H1 (cell line): ENCODE measurements at regions not wholly inside any gene's neighbourhood (a gene's known extent, or its start where the extent isn't known, plus 50 kb on each side); places are given as distances from the start of the nearest gene placed in this dataset.

Source experiments
- CTCF ChIA-PET: fragments of 300-600 bp; sonication (Branson Sonifier 250); formaldehyde crosslinking; loops from one replicate; lab custom pipeline; 2021; ENCODE audit not compliant: partially characterized antibody; lab: Charles Lee
- POLR2A ChIA-PET: fragments of 300-600 bp; sonication (Branson Sonifier 250); formaldehyde crosslinking; loops from one replicate; lab custom pipeline; 2021; ENCODE audit warnings: inconsistent platforms; ENCODE audit not compliant: partially characterized antibody; lab: Charles Lee
- DNase-seq, 2 experiments: peaks; one replicate each; pipeline versions ENCODE4 v3.0.0 to v3.0.0-alpha.2; 2010 to 2022; ENCODE audit warnings: low spot score in 2 of 2, low read depth in 1 of 2, mixed read lengths in 1 of 2
- FAIRE-seq: peaks from 2 replicates; lab custom pipeline; 2011; peaks lifted over from hg19 to GRCh38; lab: Jason Lieb, UNC
- H2AFZ ChIP-seq: 2 replicates; pipeline ENCODE4 v1.8.1; 2012; ENCODE audit warnings: low read length, inconsistent platforms
- H2AK5ac ChIP-seq: 2 replicates; pipeline ENCODE4 v1.6.1; 2013; ENCODE audit warnings: low read depth, low read length
- H2BK120ac ChIP-seq: replicated peaks from 2 replicates; pipeline ENCODE3; 2013; ENCODE audit warnings: low read depth, low read length, inconsistent platforms
- H2BK12ac ChIP-seq: 2 replicates; pipeline ENCODE4 v1.6.1; 2013; ENCODE audit warnings: low read depth, low read length
- H2BK15ac ChIP-seq: 2 replicates; pipeline ENCODE4 v1.6.1; 2013; ENCODE audit warnings: low read length
- H2BK20ac ChIP-seq: 2 replicates; pipeline ENCODE4 v1.6.1; 2013; ENCODE audit warnings: low read length
- H2BK5ac ChIP-seq: 2 replicates; pipeline ENCODE4 v1.6.1; 2013; ENCODE audit warnings: low read depth, low read length
- H3K14ac ChIP-seq: 2 replicates; pipeline ENCODE4 v1.6.1; 2013; ENCODE audit warnings: inconsistent platforms; ENCODE audit not compliant: insufficient read length
- H3K18ac ChIP-seq: 2 replicates; pipeline ENCODE4 v1.6.1; 2013; ENCODE audit warnings: low read length; ENCODE audit errors: extremely low read depth
- H3K23ac ChIP-seq: 2 replicates; pipeline ENCODE4 v1.6.1; 2013; ENCODE audit warnings: inconsistent platforms; ENCODE audit not compliant: insufficient read length
- H3K23me2 ChIP-seq: 2 replicates; pipeline ENCODE4 v1.6.1; 2013; ENCODE audit warnings: low read depth, low read length
- H3K27ac ChIP-seq: 2 replicates; pipeline ENCODE4 v1.6.1; 2011; ENCODE audit warnings: low read depth, low read length, inconsistent platforms
- H3K27me3 ChIP-seq, 4 experiments: replicated peaks in 1 of 4; 1 replicate in 1 of 4; 2 replicates in 3 of 4; pipeline versions ENCODE4 v1.6.1 to v1.8.1; 2011 to 2013; ENCODE audit warnings: low read length in 3 of 4, mild to moderate bottlenecking in 3 of 4, inconsistent platforms in 2 of 4, mixed read lengths in 2 of 4, moderate library complexity in 1 of 4; ENCODE audit not compliant: control insufficient read depth in 3 of 4, insufficient read depth in 3 of 4; ENCODE audit errors: extremely low read depth in 1 of 4
- H3K36me3 ChIP-seq, 4 experiments: 2 replicates each; pipeline versions ENCODE4 v1.6.1 to v1.8.1; 2011 to 2013; ENCODE audit warnings: mild to moderate bottlenecking in 4 of 4, low read length in 3 of 4, moderate library complexity in 2 of 4, control low read depth in 1 of 4, inconsistent platforms in 1 of 4; ENCODE audit not compliant: insufficient read depth in 4 of 4, control insufficient read depth in 2 of 4
- H3K4ac ChIP-seq: replicated peaks from 2 replicates; pipeline ENCODE3; 2013; ENCODE audit warnings: low read length, low read depth, mixed read lengths, inconsistent platforms; ENCODE audit not compliant: insufficient read length
- H3K4me1 ChIP-seq, 4 experiments: replicated peaks in 1 of 4; 1 replicate in 1 of 4; 2 replicates in 3 of 4; pipeline versions ENCODE4 v1.6.1 to v1.8.1; 2011 to 2013; ENCODE audit warnings: low read length in 3 of 4, inconsistent platforms in 2 of 4, mixed read lengths in 1 of 4; ENCODE audit not compliant: insufficient read depth in 4 of 4, control insufficient read depth in 3 of 4
- H3K4me2 ChIP-seq, 2 experiments: 2 replicates each; pipeline versions ENCODE4 v1.6.1 to v1.8.1; 2011 to 2013; ENCODE audit warnings: low read depth in 2 of 2, low read length in 2 of 2, control low read depth in 1 of 2, inconsistent platforms in 1 of 2, mild to moderate bottlenecking in 1 of 2; ENCODE audit not compliant: insufficient read depth in 1 of 2
- H3K4me3 ChIP-seq, 4 experiments: fragments of 200-600, 300-600 bp in 1 of 4; sonication (generic), shearing (Covaris generic), sonication (Bioruptor Twin) in 1 of 4; 2 replicates each; pipeline versions ENCODE4 v1.5.1 to v1.8.1; 2011 to 2016; ENCODE audit warnings: low read length in 4 of 4, low read depth in 3 of 4, control low read depth in 2 of 4, inconsistent platforms in 2 of 4, mild to moderate bottlenecking in 2 of 4, mixed read lengths in 1 of 4, moderate library complexity in 1 of 4; ENCODE audit not compliant: insufficient read depth in 2 of 4; ENCODE audit errors: extremely low read depth in 1 of 4
- H3K56ac ChIP-seq: replicated peaks from 2 replicates; pipeline ENCODE3; 2013; ENCODE audit warnings: low read depth, mild to moderate bottlenecking, mixed read lengths, low read length, inconsistent platforms; ENCODE audit not compliant: insufficient read length
- H3K79me1 ChIP-seq: 2 replicates; pipeline ENCODE4 v1.6.1; 2013; ENCODE audit warnings: low read depth, low read length, control low read depth
- H3K79me2 ChIP-seq, 2 experiments: 2 replicates each; pipeline versions ENCODE4 v1.6.1 to v1.8.1; 2012 to 2013; ENCODE audit warnings: low read length in 2 of 2, mild to moderate bottlenecking in 2 of 2, inconsistent platforms in 1 of 2; ENCODE audit not compliant: insufficient read depth in 2 of 2, control insufficient read depth in 1 of 2
- H3K9ac ChIP-seq, 4 experiments: replicated peaks in 1 of 4; 1 replicate in 1 of 4; 2 replicates in 3 of 4; pipeline versions ENCODE4 v1.6.1 to v1.8.1; 2011 to 2013; ENCODE audit warnings: low read depth in 3 of 4, low read length in 3 of 4, control low read depth in 2 of 4, mild to moderate bottlenecking in 2 of 4, moderate library complexity in 2 of 4, inconsistent platforms in 1 of 4; ENCODE audit errors: extremely low read depth in 1 of 4
- H3K9me3 ChIP-seq, 2 experiments: 2 replicates each; pipeline versions ENCODE4 v1.6.1 to v1.8.1; 2012 to 2013; ENCODE audit warnings: mild to moderate bottlenecking in 2 of 2, moderate library complexity in 2 of 2, control low read depth in 1 of 2, inconsistent platforms in 1 of 2, low read depth in 1 of 2, low read length in 1 of 2, mixed read lengths in 1 of 2; ENCODE audit not compliant: insufficient read depth in 2 of 2
- H4K20me1 ChIP-seq, 2 experiments: replicated peaks in 1 of 2; 2 replicates each; pipeline versions ENCODE3 to v1.8.1; 2011 to 2013; ENCODE audit warnings: inconsistent platforms in 2 of 2, low read length in 2 of 2, mild to moderate bottlenecking in 1 of 2; ENCODE audit not compliant: insufficient read depth in 2 of 2, control insufficient read depth in 1 of 2
- H4K5ac ChIP-seq: 2 replicates; pipeline ENCODE4 v1.6.1; 2013; ENCODE audit warnings: low read length, low read depth, mixed read lengths, inconsistent platforms; ENCODE audit not compliant: insufficient read length
- H4K8ac ChIP-seq: 2 replicates; pipeline ENCODE4 v1.8.0; 2013; ENCODE audit warnings: mild to moderate bottlenecking, moderate library complexity, low read length, inconsistent platforms; ENCODE audit not compliant: insufficient read depth; ENCODE audit errors: extremely low read depth
- H4K91ac ChIP-seq: replicated peaks from 2 replicates; pipeline ENCODE3; 2013; ENCODE audit warnings: low read length, mixed read lengths, inconsistent platforms; ENCODE audit not compliant: insufficient read length
- ASH2L ChIP-seq: fragments of 200-600, 300-600 bp; sonication (generic); IDR thresholded peaks from one replicate; pipeline ENCODE4 v1.7.1; 2017; ENCODE audit warnings: low read length
- CHD1 ChIP-seq: IDR thresholded peaks from 2 replicates; pipeline ENCODE4 v1.6.1; 2012; ENCODE audit warnings: low read depth, low read length, improper control_type of control experiment
- CTBP2 ChIP-seq: IDR thresholded peaks from 2 replicates; pipeline ENCODE4 v1.7.0; 2011; ENCODE audit warnings: borderline replicate concordance, mild to moderate bottlenecking, moderate library complexity, mixed read lengths, low read length; ENCODE audit not compliant: insufficient read depth, insufficient read length
- GTF2F1 ChIP-seq: IDR thresholded peaks from 2 replicates; pipeline ENCODE4 v1.6.1; 2012; ENCODE audit warnings: low read depth, low read length, improper control_type of control experiment, borderline replicate concordance
- MAFK ChIP-seq: IDR thresholded peaks from 2 replicates; pipeline ENCODE4 v1.6.1; 2012; ENCODE audit warnings: low read depth, mild to moderate bottlenecking, improper control_type of control experiment, low read length
- NRF1 ChIP-seq: IDR thresholded peaks from 2 replicates; pipeline ENCODE4 v1.6.1; 2011; ENCODE audit warnings: mild to moderate bottlenecking, low read depth, low read length, improper control_type of control experiment
- POU5F1 ChIP-seq: IDR thresholded peaks from 2 replicates; pipeline ENCODE4 v1.6.1; 2011; ENCODE audit warnings: low read depth, mild to moderate bottlenecking, low read length, moderate library complexity
- RAD21 ChIP-seq, 2 experiments: IDR thresholded peaks in 1 of 2; conservative IDR thresholded peaks in 1 of 2; 2 replicates each; pipeline ENCODE4 v1.6.1; 2011; ENCODE audit warnings: low read depth in 2 of 2, low read length in 2 of 2, improper control_type of control experiment in 1 of 2, inconsistent platforms in 1 of 2, mild to moderate bottlenecking in 1 of 2, moderate library complexity in 1 of 2
- SP4 ChIP-seq: IDR thresholded peaks from 2 replicates; pipeline ENCODE4 v1.6.1; 2012; ENCODE audit warnings: low read length, inconsistent platforms
- SRF ChIP-seq: IDR thresholded peaks from 2 replicates; pipeline ENCODE4 v1.6.1; 2011; ENCODE audit warnings: mild to moderate bottlenecking, low read depth, low read length, moderate library complexity
- TBP ChIP-seq: IDR thresholded peaks from 2 replicates; pipeline ENCODE4 v1.6.1; 2011; ENCODE audit warnings: low read depth, low read length, improper control_type of control experiment
- TCF12 ChIP-seq: IDR thresholded peaks from 2 replicates; pipeline ENCODE4 v1.6.1; 2011; ENCODE audit warnings: low read depth, mild to moderate bottlenecking, low read length
- WGBS, 2 experiments: shearing (Covaris generic) in 1 of 2; methylation state at CpG; one replicate each; pipeline versions ENCODE4 v1.1.6 to v1.1.7; 2013 to 2015; ENCODE audit warnings: low lambda C conversion rate in 2 of 2, mixed read lengths in 2 of 2, inconsistent platforms in 1 of 2, low coverage in 1 of 2, missing lambda C conversion rate in 1 of 2; ENCODE audit not compliant: insufficient replicate concordance in 2 of 2, insufficient coverage in 1 of 2, insufficient read length in 1 of 2; ENCODE audit errors: extremely low coverage in 1 of 2, missing lambda C conversion rate in 1 of 2; 5-methylcytosine and 5-hydroxymethylcytosine counted together
- TF ChIP-seq, protein P1 (sequence below): IDR thresholded peaks from 2 replicates; pipeline ENCODE4 v1.6.1; 2012; ENCODE audit warnings: low read length, inconsistent platforms

DNA sequence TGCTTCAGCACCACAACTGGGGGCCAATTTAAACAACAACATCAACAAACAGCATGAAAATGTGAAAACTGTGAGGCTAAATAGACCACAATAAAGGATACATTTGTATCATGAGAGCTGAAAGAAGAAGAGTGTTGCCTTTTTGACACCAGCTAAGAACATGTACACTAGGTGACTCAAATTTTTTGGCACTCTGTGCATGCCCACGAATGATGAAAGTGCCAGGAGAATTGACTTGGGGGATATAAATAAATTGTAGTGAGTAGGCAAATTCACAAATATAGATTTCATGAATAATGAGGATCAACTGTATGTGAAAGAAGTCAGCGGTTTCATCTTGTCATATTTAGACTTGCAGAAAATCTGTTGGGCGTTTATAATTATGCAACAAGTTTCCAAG is 1388.0 kb upstream of the LRRTM1 start:
- WGBS, 2 experiments, result 86% methylated on average over 3 of the region's 3 CpGs; no CpG with 5 or more reads in 1 of the 2 experiments
- H4K5ac ChIP-seq, result no peak overlapping the region
- FAIRE-seq (no peak), DNase-seq (no peak)
- no peak overlapping the region for H2BK20ac ChIP-seq
- H3K23ac ChIP-seq, result no peak overlapping the region
- no peak overlapping the region for H4K91ac ChIP-seq
- ChIA-PET CTCF (interaction anchor here (1.4 kb wide), 1 partner anchor 9 kb away, joined by 3 read pairs; no protein-coding TSS in a partner anchor), POLR2A (no interaction called here)
- no peaks in the 10 kb centered on the region for H3K23me2 ChIP-seq
- no peaks in the 10 kb centered on the region for H3K27me3 ChIP-seq
- H2BK15ac ChIP-seq, result no peak overlapping the region
- no peak overlapping the region for H2BK120ac ChIP-seq
- H2AFZ ChIP-seq, result no peak overlapping the region
- H3K79me1 ChIP-seq, result no peaks in the 10 kb centered on the region
- H2AK5ac ChIP-seq, result no peak overlapping the region
- no peak overlapping the region for H3K18ac ChIP-seq
- no peak overlapping the region for H4K8ac ChIP-seq
- no peaks in the 10 kb centered on the region for H3K9me3 ChIP-seq
- no peak overlapping the region for H2BK12ac ChIP-seq
- no peaks in the 10 kb centered on the region for H4K20me1 ChIP-seq
- H3K14ac ChIP-seq, result no peak overlapping the region
- H3K9ac ChIP-seq, result no peak overlapping the region
- no peaks in the 10 kb centered on the region for H3K36me3 ChIP-seq
- H3K4me2 ChIP-seq, result no peak overlapping the region
- no peak overlapping the region for H3K4me3 ChIP-seq
- H3K56ac ChIP-seq, result no peak overlapping the region
- H3K4me1 ChIP-seq, result no peaks in the 10 kb centered on the region
- no peak overlapping the region for H3K27ac ChIP-seq
- no peak overlapping the region for H3K4ac ChIP-seq
- no peak overlapping the region for H2BK5ac ChIP-seq
- H3K79me2 ChIP-seq, result no peaks in the 10 kb centered on the region
- no peak for TF ChIP-seq RAD21 (IDR thresholded peaks at IDR 0.05 in 1 of 2, conservative IDR thresholded peaks at IDR 0.05 in 1 of 2; ENCODE audit: low read depth in 2 of 2, low read length in 2 of 2)
- no peak for TF ChIP-seq POU5F1
- TF ChIP-seq, protein P1, sequence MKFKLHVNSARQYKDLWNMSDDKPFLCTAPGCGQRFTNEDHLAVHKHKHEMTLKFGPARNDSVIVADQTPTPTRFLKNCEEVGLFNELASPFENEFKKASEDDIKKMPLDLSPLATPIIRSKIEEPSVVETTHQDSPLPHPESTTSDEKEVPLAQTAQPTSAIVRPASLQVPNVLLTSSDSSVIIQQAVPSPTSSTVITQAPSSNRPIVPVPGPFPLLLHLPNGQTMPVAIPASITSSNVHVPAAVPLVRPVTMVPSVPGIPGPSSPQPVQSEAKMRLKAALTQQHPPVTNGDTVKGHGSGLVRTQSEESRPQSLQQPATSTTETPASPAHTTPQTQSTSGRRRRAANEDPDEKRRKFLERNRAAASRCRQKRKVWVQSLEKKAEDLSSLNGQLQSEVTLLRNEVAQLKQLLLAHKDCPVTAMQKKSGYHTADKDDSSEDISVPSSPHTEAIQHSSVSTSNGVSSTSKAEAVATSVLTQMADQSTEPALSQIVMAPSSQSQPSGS, result no peak
- no peak for TF ChIP-seq SRF
- no peak for TF ChIP-seq CHD1
- TF ChIP-seq TCF12, result no peak
- no peak for TF ChIP-seq CTBP2
- TF ChIP-seq SP4, result no peak
- TF ChIP-seq MAFK, result no peak
- TF ChIP-seq GTF2F1, result no peak
- no peak for TF ChIP-seq NRF1
- TF ChIP-seq ASH2L, result no peak
- no peak for TF ChIP-seq TBP
